ENCODE measurements at regions not wholly inside any gene's neighbourhood (a gene's known extent, or its start where the extent isn't known, plus 50 kb on each side); places are given as distances from the start of the nearest gene placed in this dataset.

GRCh38 chr17:71396711-71397110, 724.1 kb upstream of the SOX9 start:
- DNase-seq (ENCODE audit: low spot score), result no peak

DNA sequence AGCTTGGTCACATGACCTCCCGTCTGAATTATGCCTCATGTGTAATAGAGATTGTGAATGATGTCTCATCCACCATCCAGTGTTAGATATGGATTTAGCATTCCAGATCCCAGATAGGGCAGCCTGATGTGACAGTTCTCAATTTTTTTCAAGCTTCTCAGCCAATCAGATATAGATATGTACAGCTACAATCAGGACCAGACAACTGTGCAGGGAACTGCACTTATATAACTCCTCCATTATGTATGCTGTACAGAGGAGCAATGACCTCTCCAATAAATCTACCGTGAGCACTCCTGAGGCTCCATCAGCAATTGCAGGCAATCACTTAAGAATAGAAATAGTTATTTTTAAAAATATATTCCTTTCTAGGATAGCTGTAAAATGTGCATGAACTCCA, 722.8 kb upstream of the SOX9 start:
- DNase-seq (ENCODE audit: low spot score), result no peak

DNA sequence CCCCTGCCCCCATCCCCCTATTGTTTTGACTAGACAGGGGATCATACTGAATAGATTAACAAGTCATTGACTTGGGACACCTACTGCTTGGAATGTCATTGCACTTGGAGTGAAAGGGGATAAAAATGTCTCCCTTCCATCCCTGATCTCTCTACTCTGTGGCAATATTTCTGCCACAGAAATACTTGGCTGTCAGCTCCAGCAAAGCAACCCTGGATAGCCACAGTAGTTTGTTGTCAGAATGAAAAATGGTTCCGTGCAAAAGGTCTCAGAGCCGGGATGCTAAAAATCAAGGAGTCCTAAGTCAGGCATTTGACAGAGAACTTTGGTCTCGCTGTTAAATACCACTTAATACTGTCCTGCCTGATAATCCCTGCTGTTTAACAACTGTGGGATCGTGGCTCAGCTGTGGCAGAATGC, 722.0 kb upstream of the SOX9 start:
- DNase-seq (ENCODE audit: low spot score), result no peak

DNA sequence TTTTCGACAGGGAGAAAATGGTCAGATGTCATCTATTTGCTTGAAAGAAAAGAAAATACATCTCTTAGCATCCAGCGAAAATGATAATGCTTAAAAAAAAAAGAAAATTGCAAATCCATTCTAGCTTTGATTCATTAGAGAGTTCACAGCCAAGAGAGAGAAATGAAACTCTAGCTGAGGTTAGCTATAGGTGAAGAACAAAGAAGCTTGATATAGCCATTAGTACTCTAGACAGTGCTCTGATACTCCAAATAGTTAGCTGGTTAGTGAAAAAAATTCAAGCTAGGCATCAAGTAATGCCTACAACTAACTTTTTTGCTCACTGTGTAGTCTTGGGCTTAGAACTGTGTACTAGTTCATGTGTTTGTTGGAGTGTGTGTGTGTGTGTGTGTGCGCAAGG, 721.6 kb upstream of the SOX9 start:
- DNase-seq (ENCODE audit: low spot score), result no peak

- DNase-seq (ENCODE audit: low spot score), result no peak
Measured at GRCh38 chr17:71399649-71400048, 721.2 kb upstream of the SOX9 start.

DNA sequence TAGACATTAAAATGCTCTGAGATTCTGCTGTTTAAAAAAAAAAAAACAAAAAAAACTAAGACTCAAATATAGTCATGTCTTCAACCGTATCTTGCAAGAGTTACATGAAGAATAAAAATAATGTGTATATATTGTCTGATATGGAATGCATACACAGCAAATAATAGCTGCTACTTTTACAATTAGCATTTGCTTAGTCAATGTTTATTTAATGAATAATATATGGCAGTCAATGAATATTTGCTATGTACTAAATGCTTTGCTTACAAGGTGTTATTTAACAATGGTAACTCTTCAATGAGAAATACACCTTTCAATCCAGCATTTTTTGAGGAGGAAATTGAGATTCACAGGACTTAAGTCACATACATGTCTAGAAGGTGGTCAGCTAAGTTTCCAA, 718.8 kb upstream of the SOX9 start:
- no peak for DNase-seq (ENCODE audit: low spot score)

GRCh38 chr17:71402661-71403141, 718.1 kb upstream of the SOX9 start:
- DNase-seq (ENCODE audit: low spot score), result no peak

DNA sequence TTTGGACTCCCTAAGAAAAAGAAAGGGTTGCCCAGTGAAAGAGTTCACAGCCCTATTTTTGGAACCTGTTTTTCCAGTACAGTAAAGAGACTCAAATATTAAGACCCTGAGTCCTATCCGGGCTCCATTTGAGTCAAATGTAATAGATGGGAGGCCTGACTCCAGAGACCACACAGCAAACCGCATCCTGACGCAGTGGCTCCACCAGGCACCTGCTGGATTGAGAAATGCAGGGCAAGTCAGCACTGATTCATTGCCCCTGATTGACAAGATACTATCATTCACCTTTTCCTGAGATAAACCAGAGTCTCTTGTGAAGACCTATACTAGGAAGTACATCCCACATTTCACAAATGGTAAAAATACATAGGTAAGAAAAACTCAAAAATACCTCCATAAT, 715.7 kb upstream of the SOX9 start:
- no peak for DNase-seq (ENCODE audit: low spot score)

DNA sequence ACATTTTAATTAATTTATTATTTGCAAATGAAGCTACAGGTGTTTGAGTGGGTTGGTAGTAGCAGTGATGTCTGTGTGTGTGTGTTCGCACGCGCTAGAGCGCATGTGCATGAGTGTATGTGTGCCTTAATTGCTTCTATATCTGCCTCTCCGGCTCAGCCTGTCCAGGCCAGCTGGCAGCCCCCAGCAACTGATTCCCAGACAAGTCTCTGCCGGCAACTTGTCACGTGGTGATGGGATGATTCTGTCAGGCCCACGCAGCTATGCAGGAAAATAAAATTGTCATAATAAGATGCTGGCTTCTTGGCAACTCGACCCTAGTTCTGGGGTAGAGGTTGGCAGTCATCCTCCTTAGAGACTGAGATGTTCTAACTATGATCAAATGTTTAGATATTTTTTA, 712.8 kb upstream of the SOX9 start:
- DNase-seq (ENCODE audit: low spot score), result no peak

DNA sequence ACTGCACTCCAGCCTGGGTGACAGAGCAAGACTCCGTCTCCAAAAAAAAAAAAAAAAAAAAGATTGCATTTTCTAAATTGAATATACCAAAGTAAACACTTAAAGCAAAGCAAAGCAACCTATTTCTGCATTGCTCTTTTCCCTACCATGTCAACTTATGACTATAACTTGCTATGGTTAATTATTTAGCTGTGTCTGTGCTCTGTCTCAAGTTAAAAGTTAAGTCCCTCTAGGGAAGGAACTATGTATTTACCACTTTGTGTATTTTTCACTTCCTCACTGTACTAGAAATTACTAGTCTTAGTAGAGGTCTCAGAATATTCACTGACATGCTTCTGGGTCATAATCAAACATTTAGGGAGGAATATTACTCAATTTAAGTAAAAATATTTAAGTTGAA, 711.7 kb upstream of the SOX9 start:
- no peak for DNase-seq (ENCODE audit: low spot score)

- DNase-seq (ENCODE audit: low spot score), result no peak
Measured at GRCh38 chr17:71409712-71410111, 711.1 kb upstream of the SOX9 start.

- no peak for DNase-seq (ENCODE audit: low spot score)
Measured at GRCh38 chr17:71412803-71413202, 708.0 kb upstream of the SOX9 start.

DNA sequence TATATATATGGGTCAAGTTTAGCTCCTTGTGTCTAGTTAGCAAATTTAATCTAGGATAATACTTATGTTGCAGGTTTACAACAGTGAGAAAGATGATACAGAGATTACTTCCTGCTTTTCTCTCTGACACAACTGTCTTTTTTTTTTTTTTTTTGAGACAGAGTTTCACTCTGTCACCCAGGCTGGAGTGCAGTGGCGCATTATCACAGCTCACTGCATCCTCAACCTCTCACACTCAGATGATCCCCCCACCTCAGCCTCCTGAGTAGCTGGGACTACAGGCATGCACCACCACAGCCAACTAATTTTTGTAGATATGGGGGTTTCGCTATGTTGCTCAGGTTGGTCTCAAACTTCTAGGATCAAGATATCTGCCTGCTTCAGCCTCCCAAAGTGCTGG, 706.9 kb upstream of the SOX9 start:
- no peak for DNase-seq (ENCODE audit: low spot score)

DNA sequence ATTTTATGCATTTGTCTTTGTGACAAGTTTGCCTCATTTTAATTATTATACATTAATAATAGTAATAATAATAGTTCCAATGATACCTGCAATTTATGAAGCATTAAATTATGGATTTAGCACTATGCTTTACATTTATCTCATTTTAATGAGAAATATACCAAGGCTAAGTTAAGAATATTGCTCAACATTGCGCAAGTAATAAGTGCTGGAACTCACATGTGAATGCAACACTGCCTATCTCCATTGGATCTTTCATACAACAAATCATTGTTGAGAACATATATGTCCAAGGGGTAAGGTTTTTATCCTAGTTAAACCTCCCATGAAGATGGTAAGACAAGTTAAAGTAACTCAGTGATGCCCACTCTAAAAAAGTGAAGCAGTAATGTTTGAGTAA, 703.7 kb upstream of the SOX9 start:
- no peak for DNase-seq (ENCODE audit: low spot score)

GRCh38 chr17:71422968-71423367, 697.9 kb upstream of the SOX9 start:
- DNase-seq (ENCODE audit: low spot score), result no peak

DNA sequence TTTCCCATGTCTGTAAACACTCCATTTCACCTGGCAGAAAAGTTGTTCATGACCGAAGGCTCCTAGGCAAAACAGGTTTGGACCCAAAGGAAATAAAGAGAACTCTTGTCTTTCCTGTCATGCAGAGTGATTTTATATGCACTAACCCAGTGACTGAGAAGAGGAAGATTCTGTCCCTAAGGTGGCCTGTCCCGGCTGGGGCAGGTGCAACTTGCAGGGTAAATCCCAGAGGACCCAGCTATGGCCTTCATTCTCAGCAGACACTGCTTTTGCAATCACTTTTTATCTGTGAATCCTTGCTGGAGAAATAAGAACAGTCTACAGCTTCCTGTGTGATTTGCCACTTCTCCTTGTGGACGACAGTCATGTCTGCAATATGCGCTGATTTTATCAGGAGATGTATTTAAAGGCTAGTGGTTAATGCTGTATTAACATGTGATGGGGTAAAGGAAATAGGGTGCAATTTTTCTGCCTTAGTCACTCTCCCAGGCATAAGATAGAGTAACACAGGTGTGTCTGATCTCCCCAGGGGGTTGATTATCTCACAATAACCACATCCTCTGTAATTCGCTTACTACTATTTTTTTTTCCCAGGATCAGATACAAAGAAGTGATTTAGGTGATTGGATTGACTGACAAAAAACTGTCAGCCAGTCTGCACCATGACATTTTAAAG, 696.8 kb upstream of the SOX9 start:
- DNase-seq (ENCODE audit: low spot score), result no peak

DNA sequence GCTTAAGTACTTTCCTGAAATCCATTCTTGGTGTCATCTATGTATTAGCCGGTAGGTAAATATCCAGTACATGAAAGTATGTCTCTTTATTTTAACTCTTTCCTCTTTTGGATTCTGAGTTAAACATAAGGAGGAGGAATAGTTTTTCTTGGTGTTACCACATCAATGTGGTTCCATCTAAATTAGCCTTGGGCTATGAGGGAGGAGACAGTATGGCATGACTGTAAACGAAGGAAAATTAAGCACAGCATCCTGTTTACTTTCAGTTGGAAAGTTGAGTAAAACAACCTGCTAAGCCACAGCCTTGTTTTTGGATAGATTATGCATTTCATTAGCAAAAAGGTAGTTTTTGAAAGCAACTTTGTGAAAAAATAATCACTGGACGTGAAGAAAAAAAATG, 693.0 kb upstream of the SOX9 start:
- no peak for DNase-seq (ENCODE audit: low spot score)

DNA sequence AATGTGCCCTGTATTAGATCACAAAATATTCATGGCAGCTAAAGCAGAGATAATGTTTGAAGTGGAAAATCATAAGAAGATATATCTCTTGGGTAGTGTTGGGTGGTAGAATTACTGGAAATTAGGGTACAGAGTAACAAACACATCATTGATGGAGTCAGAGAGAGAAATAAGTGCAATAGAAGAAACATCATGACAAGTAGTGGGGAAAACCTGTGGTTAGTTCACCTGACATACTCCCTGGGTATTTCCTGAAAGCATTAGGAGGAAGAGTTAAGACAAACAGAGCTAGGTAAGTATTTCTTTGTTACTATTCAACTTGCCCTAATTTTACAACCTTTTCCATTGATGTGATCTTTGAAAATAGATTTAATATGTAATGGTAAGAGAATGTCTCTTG, 691.9 kb upstream of the SOX9 start:
- DNase-seq (ENCODE audit: low spot score), result no peak

- DNase-seq (ENCODE audit: low spot score), result no peak
Measured at GRCh38 chr17:71430281-71430680, 690.5 kb upstream of the SOX9 start.

DNA sequence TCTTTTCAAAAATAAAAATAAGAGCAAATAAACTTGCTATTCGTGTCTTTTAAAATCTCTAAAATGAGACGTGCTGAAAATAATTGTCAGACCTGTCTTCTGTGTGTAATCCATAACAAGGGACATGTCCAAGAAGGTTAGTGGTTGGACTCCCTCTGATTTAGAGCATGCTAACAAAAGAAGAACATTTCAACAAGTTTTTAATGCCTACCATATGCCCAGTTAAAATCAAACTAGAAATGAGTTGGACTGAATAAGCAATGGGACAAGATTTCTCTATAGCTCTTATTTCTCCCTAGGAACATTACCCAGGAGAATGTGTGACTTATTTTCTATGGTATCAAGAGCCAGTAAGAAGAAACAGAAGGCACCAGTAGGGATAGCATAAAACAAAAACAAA, 689.7 kb upstream of the SOX9 start:
- DNase-seq (ENCODE audit: low spot score), result no peak

GRCh38 chr17:71432378-71433315, 688.2 kb upstream of the SOX9 start:
- DNase-seq (ENCODE audit: low spot score), result no peak

GRCh38 chr17:71434716-71435115, 686.1 kb upstream of the SOX9 start:
- no peak for DNase-seq (ENCODE audit: low spot score)

DNA sequence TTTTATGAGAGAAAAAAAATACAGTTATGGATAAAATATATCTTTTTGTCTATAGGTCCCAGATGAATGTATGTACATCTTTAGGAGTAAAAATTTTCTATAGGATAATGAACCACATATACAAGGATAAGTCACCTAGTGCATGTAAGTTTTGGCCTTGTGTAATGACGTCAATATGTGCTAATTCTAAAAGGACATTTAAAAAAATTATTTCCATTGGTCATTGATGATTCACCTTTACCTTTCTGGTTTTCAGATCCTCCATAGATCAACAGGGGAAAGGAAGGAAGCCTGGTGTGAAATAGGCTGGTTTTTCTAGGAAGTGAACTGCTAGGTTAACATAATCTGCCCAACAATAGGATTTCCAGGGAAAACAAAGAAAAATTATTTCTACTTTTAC, 684.3 kb upstream of the SOX9 start:
- DNase-seq (ENCODE audit: low spot score), result no peak

Data from germinal center (tissue), 1 donor.